ENCODE measurements at regions not wholly inside any gene's neighbourhood (a gene's known extent, or its start where the extent isn't known, plus 50 kb on each side); places are given as distances from the start of the nearest gene placed in this dataset.

DNA sequence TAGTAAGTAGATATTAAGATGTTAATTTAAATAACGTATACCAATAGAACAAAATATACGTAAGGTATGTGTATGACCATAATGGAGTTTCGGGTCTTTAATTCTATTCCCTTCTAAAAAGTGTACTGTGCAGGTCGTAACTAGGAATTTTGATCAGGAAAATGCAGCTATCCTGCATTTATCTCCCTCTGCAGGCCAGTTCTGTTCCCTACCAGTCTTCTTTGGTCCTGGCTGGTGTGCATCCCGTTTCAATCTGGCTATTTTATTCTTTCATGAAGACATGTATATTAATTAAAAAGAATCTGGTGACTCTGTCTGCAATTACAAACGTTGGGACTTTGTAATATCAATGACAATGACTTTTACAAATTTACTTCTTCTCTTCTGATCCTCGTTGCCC is 534.1 kb upstream of the AADAT start:
- Histone ChIP-seq H3K9me2 (ENCODE audit: insufficient read depth, low read length) (no peaks in the 10 kb centered on the region), H3K4me2 (ENCODE audit: low read length) (no peak overlapping the region), H2AFZ (ENCODE audit: low read depth, low read length) (no peak overlapping the region), H3K9ac (ENCODE audit: low read length) (no peak overlapping the region), H3K9me3 (ENCODE audit: low read length) (no peaks in the 10 kb centered on the region), H3K4me3 (ENCODE audit: low read length) (no peak overlapping the region), H3F3A (ENCODE audit: insufficient read depth, low read length, poor library complexity, severe bottlenecking) (no peaks in the 10 kb centered on the region), H4K20me1 (ENCODE audit: insufficient read depth) (no peaks in the 10 kb centered on the region), H3K27ac (ENCODE audit: low read length) (no peak overlapping the region), H3K36me3 (ENCODE audit: insufficient read depth, low read length) (no peaks in the 10 kb centered on the region), H3K79me2 (replicated peaks; ENCODE audit: insufficient read depth, low read length) (no peaks in the 10 kb centered on the region), H3K27me3 (ENCODE audit: insufficient read depth, low read depth, low read length) (no peaks in the 10 kb centered on the region)
- TF ChIP-seq TAF1 (IDR thresholded peaks at IDR 0.05; ENCODE audit: low read depth) (no peak), MXI1 (conservative IDR thresholded peaks at IDR 0.05; ENCODE audit: poor library complexity, severe bottlenecking) (no peak), RAD21 (conservative IDR thresholded peaks at IDR 0.05) (no peak), SMC3 (conservative IDR thresholded peaks at IDR 0.05; ENCODE audit: poor library complexity) (no peak)
- TF ChIP-seq, protein P1, sequence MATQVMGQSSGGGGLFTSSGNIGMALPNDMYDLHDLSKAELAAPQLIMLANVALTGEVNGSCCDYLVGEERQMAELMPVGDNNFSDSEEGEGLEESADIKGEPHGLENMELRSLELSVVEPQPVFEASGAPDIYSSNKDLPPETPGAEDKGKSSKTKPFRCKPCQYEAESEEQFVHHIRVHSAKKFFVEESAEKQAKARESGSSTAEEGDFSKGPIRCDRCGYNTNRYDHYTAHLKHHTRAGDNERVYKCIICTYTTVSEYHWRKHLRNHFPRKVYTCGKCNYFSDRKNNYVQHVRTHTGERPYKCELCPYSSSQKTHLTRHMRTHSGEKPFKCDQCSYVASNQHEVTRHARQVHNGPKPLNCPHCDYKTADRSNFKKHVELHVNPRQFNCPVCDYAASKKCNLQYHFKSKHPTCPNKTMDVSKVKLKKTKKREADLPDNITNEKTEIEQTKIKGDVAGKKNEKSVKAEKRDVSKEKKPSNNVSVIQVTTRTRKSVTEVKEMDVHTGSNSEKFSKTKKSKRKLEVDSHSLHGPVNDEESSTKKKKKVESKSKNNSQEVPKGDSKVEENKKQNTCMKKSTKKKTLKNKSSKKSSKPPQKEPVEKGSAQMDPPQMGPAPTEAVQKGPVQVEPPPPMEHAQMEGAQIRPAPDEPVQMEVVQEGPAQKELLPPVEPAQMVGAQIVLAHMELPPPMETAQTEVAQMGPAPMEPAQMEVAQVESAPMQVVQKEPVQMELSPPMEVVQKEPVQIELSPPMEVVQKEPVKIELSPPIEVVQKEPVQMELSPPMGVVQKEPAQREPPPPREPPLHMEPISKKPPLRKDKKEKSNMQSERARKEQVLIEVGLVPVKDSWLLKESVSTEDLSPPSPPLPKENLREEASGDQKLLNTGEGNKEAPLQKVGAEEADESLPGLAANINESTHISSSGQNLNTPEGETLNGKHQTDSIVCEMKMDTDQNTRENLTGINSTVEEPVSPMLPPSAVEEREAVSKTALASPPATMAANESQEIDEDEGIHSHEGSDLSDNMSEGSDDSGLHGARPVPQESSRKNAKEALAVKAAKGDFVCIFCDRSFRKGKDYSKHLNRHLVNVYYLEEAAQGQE (IDR thresholded peaks at IDR 0.05; ENCODE audit: borderline replicate concordance): no peak

DNA sequence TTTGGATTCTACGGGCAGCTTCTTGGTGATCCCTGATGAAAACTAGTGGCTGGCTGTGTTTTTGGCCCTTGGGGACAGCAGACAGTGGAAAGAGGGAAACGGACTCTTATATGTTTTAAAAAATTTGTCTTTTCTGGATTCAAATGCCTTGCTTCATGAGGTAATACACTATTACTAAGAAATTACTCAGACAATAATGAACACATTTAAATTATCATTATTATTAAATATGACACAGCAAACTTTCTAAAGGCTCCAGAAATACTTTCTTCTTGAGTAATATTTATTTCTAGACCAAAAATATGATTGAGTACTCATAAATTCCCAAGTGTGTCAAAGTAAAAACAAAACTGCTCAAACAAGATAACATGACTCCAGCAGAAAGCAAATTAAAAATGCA is 520.7 kb upstream of the AADAT start:
- TF ChIP-seq TAF1 (IDR thresholded peaks at IDR 0.05; ENCODE audit: low read depth): no peak
- TF ChIP-seq, protein P2, sequence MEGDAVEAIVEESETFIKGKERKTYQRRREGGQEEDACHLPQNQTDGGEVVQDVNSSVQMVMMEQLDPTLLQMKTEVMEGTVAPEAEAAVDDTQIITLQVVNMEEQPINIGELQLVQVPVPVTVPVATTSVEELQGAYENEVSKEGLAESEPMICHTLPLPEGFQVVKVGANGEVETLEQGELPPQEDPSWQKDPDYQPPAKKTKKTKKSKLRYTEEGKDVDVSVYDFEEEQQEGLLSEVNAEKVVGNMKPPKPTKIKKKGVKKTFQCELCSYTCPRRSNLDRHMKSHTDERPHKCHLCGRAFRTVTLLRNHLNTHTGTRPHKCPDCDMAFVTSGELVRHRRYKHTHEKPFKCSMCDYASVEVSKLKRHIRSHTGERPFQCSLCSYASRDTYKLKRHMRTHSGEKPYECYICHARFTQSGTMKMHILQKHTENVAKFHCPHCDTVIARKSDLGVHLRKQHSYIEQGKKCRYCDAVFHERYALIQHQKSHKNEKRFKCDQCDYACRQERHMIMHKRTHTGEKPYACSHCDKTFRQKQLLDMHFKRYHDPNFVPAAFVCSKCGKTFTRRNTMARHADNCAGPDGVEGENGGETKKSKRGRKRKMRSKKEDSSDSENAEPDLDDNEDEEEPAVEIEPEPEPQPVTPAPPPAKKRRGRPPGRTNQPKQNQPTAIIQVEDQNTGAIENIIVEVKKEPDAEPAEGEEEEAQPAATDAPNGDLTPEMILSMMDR (IDR thresholded peaks at IDR 0.05; ENCODE audit: poor library complexity, severe bottlenecking): no peak
- no peak for TF ChIP-seq EZH2 (IDR thresholded peaks at IDR 0.05; ENCODE audit: borderline replicate concordance, insufficient read depth, low read length, poor library complexity, severe bottlenecking)
- TF ChIP-seq, protein P1 (IDR thresholded peaks at IDR 0.05; ENCODE audit: borderline replicate concordance): no peak
- no peak for TF ChIP-seq MXI1 (conservative IDR thresholded peaks at IDR 0.05; ENCODE audit: poor library complexity, severe bottlenecking)
- no peak for TF ChIP-seq RAD21 (conservative IDR thresholded peaks at IDR 0.05)
- no peak for TF ChIP-seq SMC3 (conservative IDR thresholded peaks at IDR 0.05; ENCODE audit: poor library complexity)
- no peak for TF ChIP-seq POLR2AphosphoS5 (IDR thresholded peaks at IDR 0.05)
- TF ChIP-seq EP300 (conservative IDR thresholded peaks at IDR 0.05; ENCODE audit: poor library complexity, severe bottlenecking): no peak

More for the DNA sequence above, 520.7 kb upstream of the AADAT start:
- Histone ChIP-seq H3K36me3 (ENCODE audit: insufficient read depth, low read length) (no peaks in the 10 kb centered on the region), H3K79me2 (replicated peaks; ENCODE audit: insufficient read depth, low read length) (no peaks in the 10 kb centered on the region), H3K4me2 (ENCODE audit: low read length) (no peak overlapping the region), H3K4me3 (ENCODE audit: low read length) (no peak overlapping the region), H3K9me2 (ENCODE audit: insufficient read depth, low read length) (no peaks in the 10 kb centered on the region), H3F3A (ENCODE audit: insufficient read depth, low read length, poor library complexity, severe bottlenecking) (no peaks in the 10 kb centered on the region), H2AFZ (ENCODE audit: low read depth, low read length) (no peak overlapping the region), H3K27me3 (ENCODE audit: insufficient read depth, low read depth, low read length) (no peaks in the 10 kb centered on the region), H4K20me1 (ENCODE audit: insufficient read depth) (no peaks in the 10 kb centered on the region), H3K9me3 (ENCODE audit: low read length) (no peaks in the 10 kb centered on the region), H3K27ac (ENCODE audit: low read length) (no peak overlapping the region), H3K9ac (ENCODE audit: low read length) (no peak overlapping the region)
